GM21515 (cell line): ENCODE measurements at regions not wholly inside any gene's neighbourhood (a gene's known extent, or its start where the extent isn't known, plus 50 kb on each side); places are given as distances from the start of the nearest gene placed in this dataset.
"Not testable (repeated sequence)": the region's sequence is repeated elsewhere in the genome, so short reads cannot be mapped to it uniquely, and the experiment has no call there.

Experiments used
- ATAC-seq: cut with Tn5 transposase; IDR thresholded peaks from one replicate; pipeline ENCODE4 v1.9.1; 2021; ENCODE audit not compliant: unreplicated experiment

GRCh38 chr15:20309966-20310365, 231.6 kb downstream of the GOLGA6L6 start:
- ATAC-seq, result not testable (repeated sequence)

GRCh38 chr15:20309395-20309794, 232.2 kb downstream of the GOLGA6L6 start:
- not testable (repeated sequence) for ATAC-seq

- not testable (repeated sequence) for ATAC-seq
Observed at GRCh38 chr15:20308027-20308690, 233.4 kb downstream of the GOLGA6L6 start.

- not testable (repeated sequence) for ATAC-seq
Observed at GRCh38 chr15:20307137-20307536, 234.5 kb downstream of the GOLGA6L6 start.

DNA sequence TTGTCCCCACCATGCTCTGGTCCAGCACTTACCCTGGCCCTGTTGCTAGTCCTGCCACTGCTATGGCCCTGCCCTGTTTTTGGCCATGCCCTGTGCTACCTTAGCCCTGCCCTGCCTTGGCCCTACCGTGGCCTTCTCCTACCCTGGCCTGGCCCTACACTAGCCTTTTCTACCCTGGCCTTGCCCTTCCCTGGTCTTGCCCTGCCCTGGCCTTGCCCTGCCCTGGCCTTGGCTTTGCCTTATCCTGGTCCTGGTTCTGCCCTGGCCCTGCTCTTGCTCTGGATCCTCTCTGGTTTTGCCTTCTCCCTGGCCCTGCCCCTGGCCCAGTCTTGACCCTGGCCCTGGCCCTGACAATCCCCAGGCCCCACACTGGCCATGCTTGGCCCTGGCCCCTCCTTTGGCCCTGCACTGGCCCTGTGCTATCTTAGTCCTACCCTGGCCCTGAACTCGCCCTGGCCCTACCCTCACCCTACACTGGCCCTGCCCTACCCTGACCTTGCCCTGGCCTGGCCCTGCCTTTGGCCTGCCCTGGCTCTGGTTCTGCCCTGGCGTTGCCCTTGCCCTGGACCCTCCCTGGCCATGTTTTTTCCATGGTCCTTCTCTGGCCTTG, 235.0 kb downstream of the GOLGA6L6 start:
- not testable (repeated sequence) for ATAC-seq

DNA sequence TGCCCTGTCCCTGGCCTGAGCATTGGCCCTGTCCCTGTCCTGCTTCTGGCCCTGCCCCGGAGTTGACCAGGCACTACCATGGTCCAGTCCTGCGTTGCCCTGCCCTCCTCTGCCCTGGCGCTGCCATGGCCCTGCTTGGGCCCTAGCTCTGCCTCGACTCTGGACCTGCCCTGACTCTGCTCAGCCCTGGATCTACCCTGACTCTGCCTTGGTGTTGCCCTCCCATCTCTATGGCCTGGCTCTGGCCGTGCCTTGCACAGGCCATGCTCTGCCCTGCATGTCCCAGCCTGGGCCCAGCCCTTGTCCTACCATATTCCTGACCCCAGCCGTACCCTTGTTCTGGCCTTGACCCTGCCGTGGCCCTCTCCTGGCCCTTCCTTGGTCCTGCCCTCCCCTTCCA, 235.7 kb downstream of the GOLGA6L6 start:
- not testable (repeated sequence) for ATAC-seq

- not testable (repeated sequence) for ATAC-seq
Observed at GRCh38 chr15:20305015-20305465, 236.6 kb downstream of the GOLGA6L6 start.

GRCh38 chr15:20304282-20305014, 237.2 kb downstream of the GOLGA6L6 start:
- ATAC-seq, result not testable (repeated sequence)

DNA sequence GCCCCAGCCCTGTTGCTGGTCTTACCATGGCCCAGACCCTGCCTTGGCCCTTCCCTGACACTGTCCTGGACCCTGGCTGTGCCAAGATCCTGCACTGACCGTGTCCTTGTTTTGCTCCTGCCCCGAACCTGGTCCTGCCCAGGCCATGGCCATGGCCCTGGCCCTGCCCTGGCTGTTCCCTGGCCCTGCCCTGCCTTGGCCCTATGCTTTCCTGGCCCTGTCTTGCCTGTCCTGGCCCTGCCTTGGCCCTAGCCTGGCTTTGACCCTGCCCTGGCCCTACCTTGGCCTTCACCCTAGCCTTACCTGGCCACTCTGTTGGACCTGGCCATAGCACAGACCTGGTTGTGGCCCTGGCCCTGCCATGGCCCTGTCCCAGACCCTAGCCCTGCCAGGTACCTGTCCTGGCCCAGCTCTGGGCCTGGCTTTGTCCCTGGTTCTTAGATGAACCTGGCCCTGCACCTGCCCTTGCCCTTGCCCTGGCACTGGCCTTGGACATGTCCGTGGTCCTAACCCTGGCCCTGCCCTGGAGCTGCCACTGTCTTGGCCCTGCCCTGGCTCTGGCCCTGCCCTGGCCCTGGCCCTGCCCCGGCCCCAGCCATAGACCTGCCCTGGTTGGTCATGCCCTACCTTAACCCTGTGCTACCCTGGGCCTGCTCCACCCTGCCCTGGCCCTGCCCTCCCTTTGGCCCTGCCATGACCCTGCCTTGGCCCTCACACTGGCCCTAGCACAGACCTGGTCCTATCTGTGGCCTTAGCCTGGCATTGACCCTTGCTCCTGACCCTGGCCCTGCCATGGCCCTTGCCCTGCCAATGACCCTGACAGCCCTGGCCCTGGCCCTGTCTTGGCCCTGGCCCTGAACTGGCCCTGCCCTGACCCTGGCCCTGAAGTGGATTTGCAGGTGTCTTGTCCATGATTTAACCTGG, 238.1 kb downstream of the GOLGA6L6 start:
- ATAC-seq, result not testable (repeated sequence)

- ATAC-seq, result not testable (repeated sequence)
Observed at GRCh38 chr15:20302141-20303069, 239.2 kb downstream of the GOLGA6L6 start.

- not testable (repeated sequence) for ATAC-seq
Observed at GRCh38 chr15:20301471-20302081, 240.0 kb downstream of the GOLGA6L6 start.

DNA sequence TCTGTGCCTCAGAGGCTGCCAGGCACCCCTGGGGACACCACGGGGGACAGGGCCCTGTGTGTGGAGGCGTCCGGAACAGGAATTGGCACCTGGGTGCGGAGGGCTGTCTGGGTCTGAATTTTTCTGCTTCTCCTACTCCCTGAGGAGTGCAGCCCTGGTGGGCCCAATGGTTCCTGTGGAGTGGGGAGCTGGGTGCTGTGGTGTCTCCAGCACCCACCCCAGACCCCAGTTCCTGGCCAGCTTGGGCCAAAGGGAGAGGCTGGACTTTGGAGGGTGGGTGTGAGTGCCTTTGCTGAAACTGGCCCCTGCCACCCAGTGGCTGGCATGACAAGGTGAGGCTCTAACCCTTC, 240.6 kb downstream of the GOLGA6L6 start:
- ATAC-seq, result not testable (repeated sequence)

DNA sequence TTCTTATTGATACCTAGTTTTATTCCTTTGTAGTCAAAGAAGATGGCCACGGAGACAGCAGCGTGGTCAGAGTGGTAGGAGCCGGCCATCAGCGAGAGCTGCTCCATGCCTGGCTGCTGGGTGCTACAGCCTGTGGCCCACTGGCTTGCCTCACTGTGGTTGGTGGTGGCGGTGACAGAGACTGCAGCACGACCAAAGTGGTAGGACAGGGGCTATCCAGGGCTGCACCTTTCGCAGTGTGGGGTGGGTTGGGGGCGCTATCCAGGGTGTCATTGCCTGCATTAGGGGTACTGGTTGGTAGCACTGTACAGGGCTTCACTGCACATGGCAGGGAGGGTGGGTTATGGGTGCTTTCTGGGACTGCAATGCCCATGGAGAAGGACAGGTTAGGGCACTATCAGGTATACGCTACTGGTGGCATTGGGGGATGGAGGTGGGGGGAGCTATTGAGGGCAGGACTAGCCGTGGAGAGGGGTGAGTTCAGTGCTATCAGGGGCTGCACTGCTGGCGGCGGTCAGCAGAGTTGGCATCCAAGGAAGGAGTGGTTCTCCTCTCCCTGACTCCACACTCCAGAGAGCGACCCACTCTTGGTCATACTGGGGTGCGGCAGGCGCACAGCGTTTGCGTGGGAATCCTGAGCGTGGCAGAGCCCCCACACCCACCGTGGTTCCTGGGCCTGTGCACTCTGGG, 241.1 kb downstream of the GOLGA6L6 start:
- not testable (repeated sequence) for ATAC-seq

DNA sequence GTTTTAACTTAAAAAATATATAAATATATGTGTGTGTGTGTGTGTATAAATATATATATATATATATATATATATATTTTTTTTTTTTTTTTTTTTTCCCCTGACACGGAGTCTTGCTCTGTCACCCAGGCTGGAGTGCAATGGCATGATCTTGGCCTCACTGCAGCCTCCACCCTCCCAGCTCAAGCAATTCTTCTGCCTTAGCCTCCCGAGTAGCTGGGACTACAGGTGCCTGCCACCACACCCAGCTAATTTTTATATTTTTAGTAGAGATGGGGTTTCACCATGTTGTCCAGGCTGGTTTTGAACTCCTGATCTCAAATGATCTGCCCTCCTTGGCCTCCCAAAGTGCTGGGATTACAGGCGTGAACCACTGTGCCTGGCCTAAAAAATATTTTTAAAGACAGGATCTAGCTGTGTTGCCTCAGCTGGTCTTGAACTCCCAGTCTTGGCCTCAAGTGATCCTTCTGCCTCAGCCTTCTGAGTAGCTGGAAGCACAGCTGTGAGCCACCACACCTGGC, 243.9 kb downstream of the GOLGA6L6 start:
- not testable (repeated sequence) for ATAC-seq

DNA sequence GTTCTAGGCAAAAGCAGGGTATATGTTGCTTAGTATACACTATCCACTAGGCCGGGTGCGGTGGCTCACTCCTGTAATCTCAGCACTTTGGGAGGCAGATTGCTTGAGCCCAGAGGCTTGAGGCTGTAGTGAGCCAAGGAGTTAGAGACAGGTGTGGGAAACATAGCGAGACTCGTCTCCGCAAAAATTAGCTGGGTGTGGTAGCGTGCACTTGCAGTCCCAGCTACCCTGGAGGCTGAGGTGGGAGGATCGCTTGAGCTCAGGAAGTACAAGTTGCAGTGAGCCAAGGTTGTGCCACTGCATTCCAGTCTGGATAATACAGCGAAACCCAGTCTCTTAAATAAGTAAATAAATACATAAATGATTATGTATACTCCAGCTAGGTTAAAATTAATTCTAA, 245.3 kb downstream of the GOLGA6L6 start:
- ATAC-seq, result not testable (repeated sequence)

GRCh38 chr15:20295238-20295811, 246.3 kb downstream of the GOLGA6L6 start:
- ATAC-seq, result no peak

DNA sequence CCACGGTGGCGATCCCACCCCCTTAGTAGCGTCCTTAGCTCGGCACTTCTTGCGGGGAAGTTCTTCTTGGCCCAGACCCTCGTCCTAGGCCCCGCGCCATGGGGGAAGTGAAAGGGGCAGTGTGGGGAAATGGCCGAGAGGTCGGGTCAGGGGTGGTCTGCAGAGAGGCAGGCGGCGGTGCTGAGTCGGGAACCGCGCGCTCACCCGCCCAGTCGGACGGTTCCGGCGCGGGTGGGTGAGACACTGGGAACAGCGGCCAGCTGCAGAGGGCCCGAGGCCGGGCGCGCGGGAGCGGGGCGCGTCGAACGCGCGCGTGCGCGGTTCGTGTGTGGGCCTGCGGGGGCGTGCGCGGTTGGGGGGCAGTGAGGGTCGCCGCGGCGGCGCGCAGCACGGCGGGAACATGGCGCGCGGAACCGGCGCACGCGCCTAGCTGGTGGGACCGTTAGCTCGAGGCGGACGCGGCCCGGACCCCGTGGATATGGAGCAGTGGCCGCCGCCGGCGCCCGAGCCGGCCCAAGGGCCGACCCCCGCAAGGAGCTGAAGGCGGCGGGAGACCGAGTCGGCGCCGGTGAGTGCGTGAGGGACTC, 246.9 kb downstream of the GOLGA6L6 start:
- ATAC-seq, result no peak
